Osteoblast (primary cell): ENCODE measurements at regions not wholly inside any gene's neighbourhood (a gene's known extent, or its start where the extent isn't known, plus 50 kb on each side); places are given as distances from the start of the nearest gene placed in this dataset.

Experiments used
- DNase-seq: peaks from one replicate; pipeline ENCODE4 v3.0.0; 2011; ENCODE audit warnings: low spot score, mixed read lengths; ENCODE audit not compliant: insufficient read length; ENCODE audit errors: missing footprints
- H2AFZ ChIP-seq: 2 replicates; pipeline ENCODE4 v1.6.0; 2011; ENCODE audit warnings: mild to moderate bottlenecking, low read length
- H3K27ac ChIP-seq: 2 replicates; pipeline ENCODE4 v1.5.1; 2011; ENCODE audit warnings: mild to moderate bottlenecking, low read depth, low read length, moderate library complexity
- H3K27me3 ChIP-seq: 2 replicates; pipeline ENCODE4 v1.6.0; 2012; ENCODE audit warnings: mild to moderate bottlenecking, control low read depth, inconsistent platforms, low read length, moderate library complexity; ENCODE audit not compliant: insufficient read depth
- H3K36me3 ChIP-seq: 2 replicates; pipeline ENCODE4 v1.5.1; 2011; ENCODE audit warnings: mild to moderate bottlenecking, low read length, control low read depth, moderate library complexity; ENCODE audit not compliant: insufficient read depth
- H3K4me1 ChIP-seq: 2 replicates; pipeline ENCODE4 v1.5.1; 2011; ENCODE audit warnings: mild to moderate bottlenecking, low read length, control low read depth, moderate library complexity; ENCODE audit not compliant: insufficient read depth
- H3K4me2 ChIP-seq: 2 replicates; pipeline ENCODE4 v1.6.0; 2011; ENCODE audit warnings: mild to moderate bottlenecking, low read length; ENCODE audit not compliant: insufficient read depth
- H3K4me3 ChIP-seq: fragments of 200-600 bp; sonication (generic); 3 replicates; pipeline ENCODE4 v1.5.1; 2012; ENCODE audit warnings: mild to moderate bottlenecking, low read length, inconsistent platforms; ENCODE audit not compliant: insufficient read depth
- H3K79me2 ChIP-seq: 2 replicates; pipeline ENCODE4 v1.6.0; 2012; ENCODE audit warnings: mild to moderate bottlenecking, low read length, control low read depth, inconsistent platforms; ENCODE audit not compliant: insufficient read depth
- H3K9me3 ChIP-seq: 2 replicates; pipeline ENCODE4 v1.5.1; 2011; ENCODE audit warnings: low read depth, low read length, control low read depth
- H4K20me1 ChIP-seq: 2 replicates; pipeline ENCODE4 v1.6.0; 2012; ENCODE audit warnings: mild to moderate bottlenecking, low read length, control low read depth; ENCODE audit not compliant: insufficient read depth
- CTCF ChIP-seq: IDR thresholded peaks from 2 replicates; pipeline ENCODE4 v1.5.1; 2011; ENCODE audit warnings: mild to moderate bottlenecking, low read depth, low read length, moderate library complexity; ENCODE audit errors: extremely low read depth

GRCh38 chr13:68988176-68988575 is 1119.5 kb upstream of the ATXN8OS start:
- Histone ChIP-seq H2AFZ (no peak overlapping the region), H3K36me3 (no peaks in the 10 kb centered on the region), H3K4me2 (no peak overlapping the region), H3K4me3 (no peak overlapping the region), H3K27me3 (no peaks in the 10 kb centered on the region), H3K4me1 (no peaks in the 10 kb centered on the region), H3K79me2 (no peaks in the 10 kb centered on the region), H3K9me3 (peaks cover 4% of the 10 kb centered on the region), H3K27ac (no peak overlapping the region), H4K20me1 (no peaks in the 10 kb centered on the region)
- TF ChIP-seq CTCF: no peak
- DNase-seq: no peak

GRCh38 chr13:68987585-68987984 is 1120.0 kb upstream of the ATXN8OS start:
- TF ChIP-seq CTCF: no peak

GRCh38 chr13:68984688-68985319 is 1122.8 kb upstream of the ATXN8OS start:
- Histone ChIP-seq H3K79me2 (no peaks in the 10 kb centered on the region), H3K36me3 (no peaks in the 10 kb centered on the region), H3K27me3 (no peaks in the 10 kb centered on the region), H3K9me3 (peaks cover 5% of the 10 kb centered on the region), H3K4me1 (no peaks in the 10 kb centered on the region), H4K20me1 (no peaks in the 10 kb centered on the region), H3K4me3 (no peak overlapping the region), H3K27ac (no peak overlapping the region), H2AFZ (no peak overlapping the region), H3K4me2 (no peak overlapping the region)
- TF ChIP-seq CTCF: no peak
- no peak for DNase-seq

More at GRCh38 chr13:68987585-68987984, 1120.0 kb upstream of the ATXN8OS start:
- Histone ChIP-seq H3K36me3 (no peaks in the 10 kb centered on the region), H3K79me2 (no peaks in the 10 kb centered on the region), H2AFZ (no peak overlapping the region), H3K4me3 (no peak overlapping the region), H4K20me1 (no peaks in the 10 kb centered on the region), H3K27me3 (no peaks in the 10 kb centered on the region), H3K27ac (no peak overlapping the region), H3K4me2 (no peak overlapping the region), H3K9me3 (peaks cover 5% of the 10 kb centered on the region), H3K4me1 (no peaks in the 10 kb centered on the region)
- DNase-seq: no peak

- no peaks in the 10 kb centered on the region for H3K27me3 ChIP-seq
- no peak overlapping the region for H3K4me3 ChIP-seq
- no peaks in the 10 kb centered on the region for H4K20me1 ChIP-seq
- H3K4me1 ChIP-seq: no peaks in the 10 kb centered on the region
- no peak overlapping the region for H3K27ac ChIP-seq
- H2AFZ ChIP-seq: no peak overlapping the region
- H3K36me3 ChIP-seq: no peaks in the 10 kb centered on the region
- H3K4me2 ChIP-seq: no peak overlapping the region
- DNase-seq: no peak
- no peaks in the 10 kb centered on the region for H3K79me2 ChIP-seq
- TF ChIP-seq CTCF: no peak
- peaks cover 6% of the 10 kb centered on the region for H3K9me3 ChIP-seq
Measured at GRCh38 chr13:68982961-68983619, 1124.5 kb upstream of the ATXN8OS start.
